Transverse colon (tissue), 3 donors: ENCODE measurements at regions not wholly inside any gene's neighbourhood (a gene's known extent, or its start where the extent isn't known, plus 50 kb on each side); places are given as distances from the start of the nearest gene placed in this dataset.

Experiments
- EP300 ChIP-seq: sonication (generic); formaldehyde crosslinking; IDR thresholded peaks from one replicate; pipeline ENCODE4 v1.6.1; 2017; ENCODE audit warnings: antibody characterized with exemption, low read depth
- POLR2A ChIP-seq: fragments of 450-650 bp; IDR thresholded peaks from one replicate; pipeline ENCODE4 v1.6.1; 2016; ENCODE audit warnings: antibody characterized with exemption, mild to moderate bottlenecking, moderate library complexity
- TF ChIP-seq, protein P1 (sequence below), 5 experiments: fragments of 200-600 bp in 3 of 5; fragments of 450-650 bp in 2 of 5; sonication (generic) in 3 of 5; IDR thresholded peaks; 1 replicate in 2 of 5; 2 replicates in 3 of 5; pipeline ENCODE4 v1.5.1; 2016 to 2017; ENCODE audit warnings: antibody characterized with exemption in 5 of 5, inconsistent platforms in 3 of 5, mild to moderate bottlenecking in 2 of 5, moderate library complexity in 1 of 5

DNA sequence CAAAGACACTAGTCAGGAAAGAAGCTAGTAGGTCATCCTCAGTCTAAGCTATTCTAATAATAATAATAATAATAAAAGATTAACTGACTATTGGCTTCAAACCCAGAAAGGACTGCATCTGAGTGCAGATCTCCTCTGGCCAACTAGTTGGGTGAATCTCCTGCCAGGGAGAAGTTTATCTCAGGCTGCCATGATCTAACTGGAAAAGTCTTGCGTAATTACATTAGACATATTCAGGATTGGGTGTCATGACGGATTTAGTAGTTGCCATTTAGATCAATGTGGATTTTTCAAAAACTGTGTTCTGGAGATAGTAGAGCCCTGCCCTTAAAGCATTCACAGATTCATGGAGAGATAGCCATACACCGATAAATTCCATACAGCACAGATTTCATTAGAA lies 69.5 kb downstream of the KIF2B start:
- TF ChIP-seq, protein P1, sequence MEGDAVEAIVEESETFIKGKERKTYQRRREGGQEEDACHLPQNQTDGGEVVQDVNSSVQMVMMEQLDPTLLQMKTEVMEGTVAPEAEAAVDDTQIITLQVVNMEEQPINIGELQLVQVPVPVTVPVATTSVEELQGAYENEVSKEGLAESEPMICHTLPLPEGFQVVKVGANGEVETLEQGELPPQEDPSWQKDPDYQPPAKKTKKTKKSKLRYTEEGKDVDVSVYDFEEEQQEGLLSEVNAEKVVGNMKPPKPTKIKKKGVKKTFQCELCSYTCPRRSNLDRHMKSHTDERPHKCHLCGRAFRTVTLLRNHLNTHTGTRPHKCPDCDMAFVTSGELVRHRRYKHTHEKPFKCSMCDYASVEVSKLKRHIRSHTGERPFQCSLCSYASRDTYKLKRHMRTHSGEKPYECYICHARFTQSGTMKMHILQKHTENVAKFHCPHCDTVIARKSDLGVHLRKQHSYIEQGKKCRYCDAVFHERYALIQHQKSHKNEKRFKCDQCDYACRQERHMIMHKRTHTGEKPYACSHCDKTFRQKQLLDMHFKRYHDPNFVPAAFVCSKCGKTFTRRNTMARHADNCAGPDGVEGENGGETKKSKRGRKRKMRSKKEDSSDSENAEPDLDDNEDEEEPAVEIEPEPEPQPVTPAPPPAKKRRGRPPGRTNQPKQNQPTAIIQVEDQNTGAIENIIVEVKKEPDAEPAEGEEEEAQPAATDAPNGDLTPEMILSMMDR (IDR thresholded peaks at IDR 0.05) = no peak
- TF ChIP-seq POLR2A (no peak), EP300 (no peak)
